ENCODE measurements at regions not wholly inside any gene's neighbourhood (a gene's known extent, or its start where the extent isn't known, plus 50 kb on each side); places are given as distances from the start of the nearest gene placed in this dataset.

- Histone ChIP-seq H3K36me3 (ENCODE audit: control insufficient read depth in 2 of 2, insufficient read depth in 1 of 2, low read length in 2 of 2) (no peaks in the 10 kb centered on the region), H3K4me1 (ENCODE audit: control insufficient read depth, insufficient read depth, low read length) (no peaks in the 10 kb centered on the region), H3K27ac (ENCODE audit: extremely low read depth, low read depth, low read length) (no peak overlapping the region), H3K9me3 (ENCODE audit: control insufficient read depth, insufficient read depth, low read depth, low read length) (no peaks in the 10 kb centered on the region), H3K4me3 (ENCODE audit: low read depth, low read length) (no peak overlapping the region)
- TF ChIP-seq ZNF544 (tag by site-specific recombination; IDR thresholded peaks at IDR 0.05): no peak
- TF ChIP-seq PRDM2 (tag by site-specific recombination; IDR thresholded peaks at IDR 0.05; ENCODE audit: borderline replicate concordance): no peak
- TF ChIP-seq ZNF777 (tag by site-specific recombination; IDR thresholded peaks at IDR 0.05; ENCODE audit: borderline replicate concordance): no peak
- TF ChIP-seq SP3 (tag by site-specific recombination; IDR thresholded peaks at IDR 0.05): no peak
- TF ChIP-seq ZNF266 (tag by site-specific recombination; IDR thresholded peaks at IDR 0.05; ENCODE audit: low read depth): no peak
- no peak for TF ChIP-seq SCRT2 (tag by site-specific recombination; IDR thresholded peaks at IDR 0.05)
- no peak for TF ChIP-seq ZNF433 (tag by site-specific recombination; IDR thresholded peaks at IDR 0.05; ENCODE audit: low read depth)
- no peak for TF ChIP-seq KLF9 (tag by site-specific recombination; IDR thresholded peaks at IDR 0.05; ENCODE audit: low read depth)
- no peak for TF ChIP-seq PRDM1 (tag by site-specific recombination; IDR thresholded peaks at IDR 0.05)
- TF ChIP-seq ZNF558 (tag by site-specific recombination; IDR thresholded peaks at IDR 0.05): no peak
- no peak for TF ChIP-seq ZNF16 (tag by site-specific recombination; IDR thresholded peaks at IDR 0.05; ENCODE audit: low read depth)
- no peak for TF ChIP-seq WT1 (tag by site-specific recombination; IDR thresholded peaks at IDR 0.05)
- no peak for TF ChIP-seq ZNF707 (tag by site-specific recombination; IDR thresholded peaks at IDR 0.05)
- no peak for TF ChIP-seq ZNF280D (tag by site-specific recombination; IDR thresholded peaks at IDR 0.05)
- no peak for TF ChIP-seq PRDM10 (tag by site-specific recombination; IDR thresholded peaks at IDR 0.05)
- POLR2A ChIA-PET: no interaction called here
- CTCF ChIA-PET: no interaction called here
These were observed 173.9 kb upstream of the CD96 start for GRCh38 chr3:111368056-111368455.

Measured in HEK293 (cell line).